Mesothelial cell of epicardium (in vitro differentiated cells): ENCODE measurements at regions not wholly inside any gene's neighbourhood (a gene's known extent, or its start where the extent isn't known, plus 50 kb on each side); places are given as distances from the start of the nearest gene placed in this dataset.

Source experiments
- DNase-seq, 2 experiments: peaks; one replicate each; pipeline ENCODE4 v3.0.0; 2021; ENCODE audit warnings: low spot score in 2 of 2; ENCODE audit not compliant: unreplicated experiment in 2 of 2
- H3K27ac Mint-ChIP-seq: 2 replicates; pipeline ENCODE4 v1.8.0; 2021; ENCODE audit warnings: mixed read lengths
- H3K27me3 Mint-ChIP-seq: 2 replicates; pipeline ENCODE4 v1.8.0; 2021; ENCODE audit warnings: low read depth, mixed read lengths
- H3K36me3 Mint-ChIP-seq: 2 replicates; pipeline ENCODE4 v1.8.0; 2021; ENCODE audit warnings: mixed read lengths
- H3K4me1 Mint-ChIP-seq: 2 replicates; pipeline ENCODE4 v1.8.0; 2021; ENCODE audit warnings: mixed read lengths
- H3K4me3 Mint-ChIP-seq: 2 replicates; pipeline ENCODE4 v1.8.0; 2021; ENCODE audit warnings: mild to moderate bottlenecking, moderate library complexity, mixed read lengths
- H3K9me3 Mint-ChIP-seq: 2 replicates; pipeline ENCODE4 v1.8.0; 2021; ENCODE audit warnings: mixed read lengths
- TF ChIP-seq, protein P1 (sequence below): fragments of 200-600 bp; sonication (generic); IDR thresholded peaks from one replicate; pipeline ENCODE4 v1.5.0; 2021; ENCODE audit warnings: antibody characterized with exemption; ENCODE audit not compliant: unreplicated experiment

DNA sequence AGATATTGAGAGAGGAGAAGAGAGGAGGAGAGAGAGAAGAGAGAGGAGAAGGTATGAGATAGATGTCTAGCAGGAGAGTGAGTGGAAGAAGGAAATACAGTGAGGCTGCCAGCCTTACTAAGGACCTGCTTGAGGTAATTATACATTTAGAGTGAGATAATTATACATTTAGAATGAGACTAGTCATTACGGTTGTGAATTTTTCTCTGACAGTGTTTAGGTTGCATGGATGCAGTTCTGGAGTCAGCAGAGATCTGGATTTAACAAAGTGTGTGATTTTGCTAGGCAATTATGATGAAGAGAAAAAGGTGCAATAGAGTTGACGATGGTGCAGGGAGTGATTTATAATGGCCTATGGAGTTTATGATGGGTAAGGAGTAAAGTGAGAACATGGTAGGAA is 187.1 kb upstream of the ARX start:
- Mint-ChIP-seq H3K27me3 (no peaks in the 10 kb centered on the region), H3K9me3 (no peaks in the 10 kb centered on the region), H3K27ac (no peak overlapping the region), H3K4me3 (no peak overlapping the region), H3K4me1 (no peaks in the 10 kb centered on the region), H3K36me3 (no peaks in the 10 kb centered on the region)
- TF ChIP-seq, protein P1, sequence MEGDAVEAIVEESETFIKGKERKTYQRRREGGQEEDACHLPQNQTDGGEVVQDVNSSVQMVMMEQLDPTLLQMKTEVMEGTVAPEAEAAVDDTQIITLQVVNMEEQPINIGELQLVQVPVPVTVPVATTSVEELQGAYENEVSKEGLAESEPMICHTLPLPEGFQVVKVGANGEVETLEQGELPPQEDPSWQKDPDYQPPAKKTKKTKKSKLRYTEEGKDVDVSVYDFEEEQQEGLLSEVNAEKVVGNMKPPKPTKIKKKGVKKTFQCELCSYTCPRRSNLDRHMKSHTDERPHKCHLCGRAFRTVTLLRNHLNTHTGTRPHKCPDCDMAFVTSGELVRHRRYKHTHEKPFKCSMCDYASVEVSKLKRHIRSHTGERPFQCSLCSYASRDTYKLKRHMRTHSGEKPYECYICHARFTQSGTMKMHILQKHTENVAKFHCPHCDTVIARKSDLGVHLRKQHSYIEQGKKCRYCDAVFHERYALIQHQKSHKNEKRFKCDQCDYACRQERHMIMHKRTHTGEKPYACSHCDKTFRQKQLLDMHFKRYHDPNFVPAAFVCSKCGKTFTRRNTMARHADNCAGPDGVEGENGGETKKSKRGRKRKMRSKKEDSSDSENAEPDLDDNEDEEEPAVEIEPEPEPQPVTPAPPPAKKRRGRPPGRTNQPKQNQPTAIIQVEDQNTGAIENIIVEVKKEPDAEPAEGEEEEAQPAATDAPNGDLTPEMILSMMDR: no peak
- no peak for DNase-seq

DNA sequence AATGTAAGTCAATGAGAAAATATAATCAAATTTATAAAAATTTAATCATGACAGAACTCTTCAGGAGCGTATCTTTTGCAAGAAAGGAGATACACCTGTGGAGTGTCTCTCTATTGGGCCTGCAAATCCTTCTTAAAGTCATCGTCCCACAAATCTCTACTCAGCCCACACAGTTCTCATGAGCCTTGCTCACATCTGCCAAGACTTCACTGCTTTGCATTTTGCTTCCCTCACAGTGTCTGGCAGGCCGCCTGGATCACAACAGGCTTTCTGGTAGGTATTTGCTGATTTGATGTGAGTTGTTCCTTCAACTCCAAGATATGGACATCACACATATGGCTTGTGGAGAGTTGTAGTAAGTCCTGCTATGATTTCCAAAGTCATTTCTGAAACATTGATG is 183.1 kb upstream of the ARX start:
- Mint-ChIP-seq H3K36me3 (no peaks in the 10 kb centered on the region), H3K4me1 (no peaks in the 10 kb centered on the region), H3K4me3 (no peak overlapping the region), H3K9me3 (peaks cover 20% of the 10 kb centered on the region), H3K27me3 (peaks cover 17% of the 10 kb centered on the region), H3K27ac (no peak overlapping the region)
- TF ChIP-seq, protein P1: no peak
- DNase-seq: no peak

GRCh38 chrX:25198253-25198652 is 182.5 kb upstream of the ARX start:
- H3K27ac Mint-ChIP-seq: no peak overlapping the region
- no peak overlapping the region for H3K4me3 Mint-ChIP-seq
- peaks cover 17% of the 10 kb centered on the region for H3K27me3 Mint-ChIP-seq
- H3K9me3 Mint-ChIP-seq: peaks cover 20% of the 10 kb centered on the region
- H3K36me3 Mint-ChIP-seq: no peaks in the 10 kb centered on the region
- no peak for DNase-seq
- TF ChIP-seq, protein P1: no peak
- no peaks in the 10 kb centered on the region for H3K4me1 Mint-ChIP-seq

DNA sequence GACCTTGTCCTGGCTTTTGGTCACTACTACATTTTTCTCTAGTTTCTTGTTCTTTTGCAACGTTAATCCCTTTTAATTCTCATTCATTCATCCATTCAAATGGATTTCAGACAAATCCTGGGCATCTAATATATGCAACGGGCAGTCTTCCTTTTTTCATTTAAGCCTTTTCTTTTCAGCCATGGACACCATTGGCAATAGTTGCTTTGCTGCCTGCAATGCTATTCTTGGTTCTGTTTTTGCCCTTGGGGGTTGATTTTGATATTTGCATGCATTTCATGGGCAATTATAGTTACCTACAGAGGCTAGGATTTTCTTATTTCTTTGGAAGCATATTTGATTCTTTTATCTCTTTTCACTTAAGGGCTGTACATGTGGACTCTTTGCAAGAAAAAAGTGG is 180.5 kb upstream of the ARX start:
- DNase-seq: no peak
- Mint-ChIP-seq H3K36me3 (no peaks in the 10 kb centered on the region), H3K27ac (no peak overlapping the region), H3K4me1 (no peaks in the 10 kb centered on the region), H3K9me3 (peaks cover 20% of the 10 kb centered on the region), H3K4me3 (no peak overlapping the region), H3K27me3 (peaks cover 24% of the 10 kb centered on the region)
- TF ChIP-seq, protein P1: no peak

DNA sequence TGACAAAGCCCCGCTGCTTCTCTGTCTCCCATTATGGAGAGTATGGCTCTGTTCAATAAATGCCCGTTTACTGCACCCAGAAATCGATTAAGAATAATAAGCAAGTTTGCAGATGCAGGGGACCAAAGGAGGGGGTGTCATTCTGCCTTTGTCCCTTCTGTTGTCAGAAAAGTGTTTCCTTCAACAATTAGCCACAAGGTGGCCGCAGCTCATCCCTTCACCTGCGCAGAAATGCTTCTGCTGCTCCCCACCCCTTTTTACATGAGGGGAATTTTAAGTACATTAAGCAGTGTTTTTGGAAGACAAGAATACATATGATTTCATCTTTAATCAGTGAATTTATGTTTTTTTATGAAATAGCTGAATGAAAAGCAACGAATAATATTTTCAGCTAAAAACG is 175.6 kb upstream of the ARX start:
- Mint-ChIP-seq H3K27ac (no peak overlapping the region), H3K36me3 (no peaks in the 10 kb centered on the region), H3K4me3 (no peak overlapping the region), H3K27me3 (peaks cover 43% of the 10 kb centered on the region), H3K4me1 (no peaks in the 10 kb centered on the region), H3K9me3 (peaks cover 24% of the 10 kb centered on the region)
- TF ChIP-seq, protein P1: no peak
- DNase-seq: no peak

DNA sequence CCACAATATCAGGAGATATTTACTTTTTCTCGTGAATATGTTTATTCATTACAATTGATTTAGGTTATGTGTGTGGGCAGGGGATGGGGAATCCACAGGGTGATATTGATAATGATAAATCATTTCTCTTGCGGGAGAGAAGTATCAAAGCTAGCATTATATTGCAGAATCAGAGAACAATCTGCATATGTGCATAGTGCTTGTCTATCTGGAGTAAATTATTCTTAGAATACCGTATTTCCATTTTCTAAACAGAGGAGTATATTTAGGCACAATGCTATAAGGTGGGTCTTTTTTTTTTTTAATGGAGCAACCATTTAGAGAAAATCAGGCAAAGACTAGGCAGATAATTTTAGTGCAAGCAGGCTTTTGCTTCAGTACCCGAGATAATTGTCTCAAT is 166.0 kb upstream of the ARX start:
- no peaks in the 10 kb centered on the region for H3K36me3 Mint-ChIP-seq
- no peak overlapping the region for H3K4me3 Mint-ChIP-seq
- H3K9me3 Mint-ChIP-seq: no peaks in the 10 kb centered on the region
- no peak overlapping the region for H3K27ac Mint-ChIP-seq
- H3K4me1 Mint-ChIP-seq: peaks cover 2% of the 10 kb centered on the region
- TF ChIP-seq, protein P1: no peak
- no peak for DNase-seq
- peaks cover 31% of the 10 kb centered on the region for H3K27me3 Mint-ChIP-seq
